ENCODE measurements at regions not wholly inside any gene's neighbourhood (a gene's known extent, or its start where the extent isn't known, plus 50 kb on each side); places are given as distances from the start of the nearest gene placed in this dataset.

DNA sequence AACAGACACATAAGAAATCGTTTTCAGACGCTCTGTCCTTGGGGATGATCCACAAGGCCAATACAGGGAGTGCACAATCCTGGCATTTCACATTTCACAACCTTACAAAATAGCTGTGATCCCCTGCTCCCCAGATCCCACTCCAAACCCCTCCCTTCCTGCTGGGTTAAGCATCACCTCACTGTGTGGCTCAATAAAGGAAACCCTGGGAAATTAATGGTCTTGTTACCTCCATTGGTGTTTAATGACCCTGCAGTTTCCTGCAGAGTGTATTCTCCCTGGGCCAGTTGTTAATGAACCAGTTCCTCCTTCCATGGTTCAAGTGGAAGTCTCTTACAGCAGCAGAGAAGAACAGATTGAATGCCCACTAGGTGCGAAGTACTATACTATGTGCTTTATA, 334.7 kb downstream of the OMA1 start:
- no TSS peak for BruUV-seq (replicated peaks)
- Histone ChIP-seq H3K27me3 (ENCODE audit: insufficient read depth, low read length) (peaks cover 18% of the 10 kb centered on the region; the same call in 1 of the 2 replicates), H3K27ac (ENCODE audit: low read depth, low read length) (no peak overlapping the region), H3K9ac (ENCODE audit: low read length) (no peak overlapping the region), H3K79me2 (ENCODE audit: insufficient read depth, low read length) (no peaks in the 10 kb centered on the region), H3K4me2 (ENCODE audit: low read length) (no peak overlapping the region), H3K9me2 (ENCODE audit: insufficient read depth) (no peaks in the 10 kb centered on the region), H2AFZ (ENCODE audit: low read depth, low read length, poor library complexity, severe bottlenecking) (no peak overlapping the region), H3K9me3 (ENCODE audit: control insufficient read depth in 1 of 2, insufficient read depth in 1 of 2, low read depth in 1 of 2, low read length in 2 of 2) (no peaks in the 10 kb centered on the region), H3K4me3 (replicated peaks in 1 of 2; ENCODE audit: low read depth in 1 of 2, low read length in 2 of 2) (no peak overlapping the region), H3K4me1 (ENCODE audit: control insufficient read depth in 1 of 2, insufficient read depth in 2 of 2, low read length in 2 of 2) (no peaks in the 10 kb centered on the region), H3K36me3 (ENCODE audit: control insufficient read depth in 1 of 2, insufficient read depth in 2 of 2, low read length in 2 of 2) (no peaks in the 10 kb centered on the region), H4K20me1 (ENCODE audit: insufficient read depth) (no peaks in the 10 kb centered on the region)
- ATAC-seq (no peak), DNase-seq (ENCODE audit: low read depth, low spot score) (no peak)
- intact Hi-C loops (cut with micrococcal nuclease), result no loop called here
- TF ChIP-seq JUND (IDR thresholded peaks at IDR 0.05) (no peak), EZH2 (IDR thresholded peaks at IDR 0.05) (no peak), SP1 (IDR thresholded peaks at IDR 0.05; ENCODE audit: low read depth) (no peak), SRF (IDR thresholded peaks at IDR 0.05; ENCODE audit: low read depth) (no peak), ELF1 (IDR thresholded peaks at IDR 0.05; ENCODE audit: borderline replicate concordance, low read depth) (no peak), TCF7L2 (IDR thresholded peaks at IDR 0.05; ENCODE audit: borderline replicate concordance, extremely low read depth, insufficient read depth, insufficient read length) (no peak), SIN3A (IDR thresholded peaks at IDR 0.05; ENCODE audit: low read depth) (no peak), POLR2AphosphoS5 (IDR thresholded peaks at IDR 0.05; ENCODE audit: low read depth, low read length) (no peak), CBX3 (IDR thresholded peaks at IDR 0.05; ENCODE audit: low read depth) (no peak), EZH2phosphoT487 (IDR thresholded peaks at IDR 0.05; ENCODE audit: borderline replicate concordance) (no peak)
- TF ChIP-seq, protein P1, sequence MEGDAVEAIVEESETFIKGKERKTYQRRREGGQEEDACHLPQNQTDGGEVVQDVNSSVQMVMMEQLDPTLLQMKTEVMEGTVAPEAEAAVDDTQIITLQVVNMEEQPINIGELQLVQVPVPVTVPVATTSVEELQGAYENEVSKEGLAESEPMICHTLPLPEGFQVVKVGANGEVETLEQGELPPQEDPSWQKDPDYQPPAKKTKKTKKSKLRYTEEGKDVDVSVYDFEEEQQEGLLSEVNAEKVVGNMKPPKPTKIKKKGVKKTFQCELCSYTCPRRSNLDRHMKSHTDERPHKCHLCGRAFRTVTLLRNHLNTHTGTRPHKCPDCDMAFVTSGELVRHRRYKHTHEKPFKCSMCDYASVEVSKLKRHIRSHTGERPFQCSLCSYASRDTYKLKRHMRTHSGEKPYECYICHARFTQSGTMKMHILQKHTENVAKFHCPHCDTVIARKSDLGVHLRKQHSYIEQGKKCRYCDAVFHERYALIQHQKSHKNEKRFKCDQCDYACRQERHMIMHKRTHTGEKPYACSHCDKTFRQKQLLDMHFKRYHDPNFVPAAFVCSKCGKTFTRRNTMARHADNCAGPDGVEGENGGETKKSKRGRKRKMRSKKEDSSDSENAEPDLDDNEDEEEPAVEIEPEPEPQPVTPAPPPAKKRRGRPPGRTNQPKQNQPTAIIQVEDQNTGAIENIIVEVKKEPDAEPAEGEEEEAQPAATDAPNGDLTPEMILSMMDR (IDR thresholded peaks at IDR 0.05 in 2 of 3, conservative IDR thresholded peaks at IDR 0.05 in 1 of 3; ENCODE audit: borderline replicate concordance in 1 of 3, insufficient read depth in 1 of 3, low read depth in 2 of 3, low read length in 2 of 3), result no peak
- TF ChIP-seq, protein P2, sequence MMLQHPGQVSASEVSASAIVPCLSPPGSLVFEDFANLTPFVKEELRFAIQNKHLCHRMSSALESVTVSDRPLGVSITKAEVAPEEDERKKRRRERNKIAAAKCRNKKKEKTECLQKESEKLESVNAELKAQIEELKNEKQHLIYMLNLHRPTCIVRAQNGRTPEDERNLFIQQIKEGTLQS (IDR thresholded peaks at IDR 0.05), result no peak
- TF ChIP-seq, protein P3, sequence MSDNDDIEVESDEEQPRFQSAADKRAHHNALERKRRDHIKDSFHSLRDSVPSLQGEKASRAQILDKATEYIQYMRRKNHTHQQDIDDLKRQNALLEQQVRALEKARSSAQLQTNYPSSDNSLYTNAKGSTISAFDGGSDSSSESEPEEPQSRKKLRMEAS (IDR thresholded peaks at IDR 0.05), result no peak
- CTCF ChIA-PET, result no interaction called here
- RAD21 ChIA-PET (ENCODE audit: low non-redundant PET in 1 of 2, low total read pairs in 2 of 2, uncharacterized antibody in 2 of 2, unreplicated experiment in 2 of 2), result no interaction called here
- POLR2A ChIA-PET, result no interaction called here
